GM21390 (cell line): ENCODE measurements at regions not wholly inside any gene's neighbourhood (a gene's known extent, or its start where the extent isn't known, plus 50 kb on each side); places are given as distances from the start of the nearest gene placed in this dataset.
A peak's percentile ranks its signal among the peaks of the same experiment; 100 is the strongest.

Experiments used
- ATAC-seq: cut with Tn5 transposase; IDR thresholded peaks from one replicate; pipeline ENCODE4 v1.9.1; 2021; ENCODE audit not compliant: unreplicated experiment

GRCh38 chr13:80284290-80284689 is 56.6 kb downstream of the SPRY2 start:
- ATAC-seq, result no peak

- no peak for ATAC-seq
Measured at GRCh38 chr13:80278706-80279105, 62.2 kb downstream of the SPRY2 start.

GRCh38 chr13:80276371-80277289 is 64.3 kb downstream of the SPRY2 start:
- no peak for ATAC-seq

- no peak for ATAC-seq
Measured at GRCh38 chr13:80274643-80275042, 66.3 kb downstream of the SPRY2 start.

GRCh38 chr13:80273718-80274117 is 67.2 kb downstream of the SPRY2 start:
- no peak for ATAC-seq

- ATAC-seq, result peak; percentile 74
Measured at GRCh38 chr13:80265348-80265747, 75.6 kb downstream of the SPRY2 start.

GRCh38 chr13:80263745-80264513 is 77.0 kb downstream of the SPRY2 start:
- no peak for ATAC-seq

GRCh38 chr13:80262051-80262695 is 78.8 kb downstream of the SPRY2 start:
- ATAC-seq, result no peak

GRCh38 chr13:80259159-80259558 is 81.8 kb downstream of the SPRY2 start:
- ATAC-seq, result peak; percentile 78

GRCh38 chr13:80256352-80256932 is 84.5 kb downstream of the SPRY2 start:
- peak; percentile 64 for ATAC-seq

GRCh38 chr13:80255946-80256345 is 85.0 kb downstream of the SPRY2 start:
- no peak for ATAC-seq

GRCh38 chr13:80251403-80251802 is 89.5 kb downstream of the SPRY2 start:
- no peak for ATAC-seq

- ATAC-seq, result no peak
Measured at GRCh38 chr13:80250213-80250810, 90.6 kb downstream of the SPRY2 start.

GRCh38 chr13:80249516-80250212 is 91.3 kb downstream of the SPRY2 start:
- no peak for ATAC-seq

- ATAC-seq, result no peak
Measured at GRCh38 chr13:80245162-80245733, 95.7 kb downstream of the SPRY2 start.

GRCh38 chr13:80244574-80244973 is 96.4 kb downstream of the SPRY2 start:
- ATAC-seq, result no peak

GRCh38 chr13:80242728-80243427 is 98.0 kb downstream of the SPRY2 start:
- ATAC-seq, result no peak

- no peak for ATAC-seq
Measured at GRCh38 chr13:80239571-80240255, 101.2 kb downstream of the SPRY2 start.

- no peak for ATAC-seq
Measured at GRCh38 chr13:80239116-80239515, 101.8 kb downstream of the SPRY2 start.
